CD4-positive, alpha-beta T cell (primary cell): ENCODE measurements at regions not wholly inside any gene's neighbourhood (a gene's known extent, or its start where the extent isn't known, plus 50 kb on each side); places are given as distances from the start of the nearest gene placed in this dataset.

Experiments used
- ATAC-seq: fragments of 200-7000 bp; cut with Tn5 transposase; one replicate; pipeline ENCODE4 v1.10.0; 2022; ENCODE audit warnings: mild to moderate bottlenecking; ENCODE audit not compliant: poor library complexity
- CTCF ChIA-PET: fragments of 350-600 bp; sonication (Branson Sonifier 250); formaldehyde crosslinking; loops from one replicate; lab custom pipeline; 2021; ENCODE audit warnings: antibody characterized with exemption, inconsistent platforms; lab: Charles Lee
- POLR2A ChIA-PET: fragments of 350-600 bp; sonication (Branson Sonifier 250); formaldehyde crosslinking; loops from one replicate; lab custom pipeline; 2021; ENCODE audit warnings: antibody characterized with exemption, inconsistent platforms; lab: Charles Lee
- DNase-seq, 14 experiments: peaks; one replicate each; pipeline ENCODE4 v3.0.0-alpha.2; 2013 to 2020; ENCODE audit warnings: mixed read lengths in 2 of 14
- H3K27ac ChIP-seq, 2 donors: one replicate each; pipeline versions ENCODE4 v1.5.1 to v1.7.0; 2013; ENCODE audit warnings: low read length in 2 of 2, low read depth in 1 of 2, mild to moderate bottlenecking in 1 of 2
- H3K27me3 ChIP-seq, 2 experiments: 1 replicate in 1 of 2; 2 replicates in 1 of 2; pipeline versions ENCODE4 v1.6.1 to v1.7.0; 2013; ENCODE audit warnings: low read length in 2 of 2, control low read depth in 1 of 2, mild to moderate bottlenecking in 1 of 2, moderate library complexity in 1 of 2; ENCODE audit not compliant: insufficient read depth in 2 of 2, control insufficient read depth in 1 of 2
- H3K36me3 ChIP-seq: one replicate; pipeline ENCODE4 v1.6.1; 2013; ENCODE audit warnings: low read length, control low read depth; ENCODE audit not compliant: insufficient read depth
- H3K4me1 ChIP-seq: one replicate; pipeline ENCODE4 v1.6.1; 2013; ENCODE audit warnings: low read length, control low read depth; ENCODE audit not compliant: insufficient read depth
- H3K4me3 ChIP-seq: one replicate; pipeline ENCODE4 v1.5.1; 2013; ENCODE audit warnings: mild to moderate bottlenecking, low read length, moderate library complexity
- H3K9me3 ChIP-seq, 2 experiments: 1 replicate in 1 of 2; 2 replicates in 1 of 2; pipeline versions ENCODE4 v1.6.1 to v1.7.0; 2013; ENCODE audit warnings: low read length in 2 of 2, mild to moderate bottlenecking in 2 of 2, control low read depth in 1 of 2, moderate library complexity in 1 of 2; ENCODE audit not compliant: control insufficient read depth in 1 of 2, insufficient read depth in 1 of 2
- H3K27ac Mint-ChIP-seq: one replicate; pipeline ENCODE4 v1.8.0; 2020; ENCODE audit warnings: mixed read lengths
- H3K27me3 Mint-ChIP-seq: one replicate; pipeline ENCODE4 v1.8.0; 2021; ENCODE audit warnings: mixed read lengths
- H3K36me3 Mint-ChIP-seq: one replicate; pipeline ENCODE4 v1.8.0; 2021; ENCODE audit warnings: low read depth, mixed read lengths
- H3K4me1 Mint-ChIP-seq: one replicate; pipeline ENCODE4 v1.8.0; 2021; ENCODE audit warnings: low read depth, mixed read lengths
- H3K4me3 Mint-ChIP-seq: one replicate; pipeline ENCODE4 v1.8.0; 2020; ENCODE audit warnings: mild to moderate bottlenecking, mixed read lengths
- H3K9me3 Mint-ChIP-seq: one replicate; pipeline ENCODE4 v1.8.0; 2020; ENCODE audit warnings: mixed read lengths
- intact Hi-C, 2 experiments: fragments of 100-400 bp; cut with DNase I in 1 of 2; cut with micrococcal nuclease in 1 of 2; formaldehyde crosslinking; loops; one replicate each; pipeline versions ENCODE4 v1.15.1 to v1.9.0; 2023 to 2025; cut with DNase I, micrococcal nuclease
- TF ChIP-seq, protein P1 (sequence below): fragments of 200-600 bp; IDR thresholded peaks from one replicate; pipeline ENCODE4 v1.8.0; 2022; ENCODE audit warnings: antibody characterized with exemption, mild to moderate bottlenecking

- no peak for ATAC-seq
- Mint-ChIP-seq H3K4me1 (no peaks in the 10 kb centered on the region), H3K27ac (no peak overlapping the region), H3K27me3 (no peaks in the 10 kb centered on the region), H3K9me3 (peaks cover 2% of the 10 kb centered on the region), H3K36me3 (no peaks in the 10 kb centered on the region), H3K4me3 (no peak overlapping the region)
- peaks cover 0 to 2% of the 10 kb centered on the region in 2 experiments for H3K9me3 ChIP-seq
- H3K36me3 ChIP-seq, result no peaks in the 10 kb centered on the region
- intact Hi-C loops, result no loop called here
- CTCF ChIA-PET, result no interaction called here
- POLR2A ChIA-PET, result no interaction called here
- DNase-seq, result no peak
- H3K4me1 ChIP-seq, result no peaks in the 10 kb centered on the region
- TF ChIP-seq, protein P1, sequence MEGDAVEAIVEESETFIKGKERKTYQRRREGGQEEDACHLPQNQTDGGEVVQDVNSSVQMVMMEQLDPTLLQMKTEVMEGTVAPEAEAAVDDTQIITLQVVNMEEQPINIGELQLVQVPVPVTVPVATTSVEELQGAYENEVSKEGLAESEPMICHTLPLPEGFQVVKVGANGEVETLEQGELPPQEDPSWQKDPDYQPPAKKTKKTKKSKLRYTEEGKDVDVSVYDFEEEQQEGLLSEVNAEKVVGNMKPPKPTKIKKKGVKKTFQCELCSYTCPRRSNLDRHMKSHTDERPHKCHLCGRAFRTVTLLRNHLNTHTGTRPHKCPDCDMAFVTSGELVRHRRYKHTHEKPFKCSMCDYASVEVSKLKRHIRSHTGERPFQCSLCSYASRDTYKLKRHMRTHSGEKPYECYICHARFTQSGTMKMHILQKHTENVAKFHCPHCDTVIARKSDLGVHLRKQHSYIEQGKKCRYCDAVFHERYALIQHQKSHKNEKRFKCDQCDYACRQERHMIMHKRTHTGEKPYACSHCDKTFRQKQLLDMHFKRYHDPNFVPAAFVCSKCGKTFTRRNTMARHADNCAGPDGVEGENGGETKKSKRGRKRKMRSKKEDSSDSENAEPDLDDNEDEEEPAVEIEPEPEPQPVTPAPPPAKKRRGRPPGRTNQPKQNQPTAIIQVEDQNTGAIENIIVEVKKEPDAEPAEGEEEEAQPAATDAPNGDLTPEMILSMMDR, result no peak
- H3K27ac ChIP-seq, result no peak overlapping the region
- no peak overlapping the region for H3K4me3 ChIP-seq
- H3K27me3 ChIP-seq, result no peaks in the 10 kb centered on the region
Observed at GRCh38 chr17:14482715-14483114, 181.8 kb downstream of the HS3ST3B1 start.

GRCh38 chr17:14481664-14482063 is 180.8 kb downstream of the HS3ST3B1 start:
- DNase-seq (no peak), ATAC-seq (no peak)
- H3K36me3 Mint-ChIP-seq, result no peaks in the 10 kb centered on the region
- no peak overlapping the region for H3K27ac Mint-ChIP-seq
- no peak overlapping the region for H3K27ac ChIP-seq
- ChIA-PET POLR2A (interaction anchor here (0.8 kb wide), 1 partner anchor 180 kb away, joined by 3 read pairs; the partner anchor contains the start of gene HS3ST3B1), CTCF (no interaction called here)
- H3K9me3 Mint-ChIP-seq, result peaks cover 2% of the 10 kb centered on the region
- intact Hi-C loops, result no loop called here
- H3K9me3 ChIP-seq, result peaks cover 0 to 2% of the 10 kb centered on the region in 2 experiments
- no peaks in the 10 kb centered on the region for H3K4me1 Mint-ChIP-seq
- H3K36me3 ChIP-seq, result no peaks in the 10 kb centered on the region
- H3K4me3 Mint-ChIP-seq, result no peak overlapping the region
- TF ChIP-seq, protein P1, result no peak
- no peak overlapping the region for H3K4me3 ChIP-seq
- H3K4me1 ChIP-seq, result no peaks in the 10 kb centered on the region
- H3K27me3 ChIP-seq, result no peaks in the 10 kb centered on the region
- H3K27me3 Mint-ChIP-seq, result no peaks in the 10 kb centered on the region

GRCh38 chr17:14474591-14474990 is 173.7 kb downstream of the HS3ST3B1 start:
- no peak overlapping the region for H3K4me3 Mint-ChIP-seq
- H3K36me3 Mint-ChIP-seq, result no peaks in the 10 kb centered on the region
- Histone ChIP-seq H3K9me3 (peaks cover 0 to 2% of the 10 kb centered on the region in 2 experiments), H3K4me3 (no peak overlapping the region), H3K27me3 (no peaks in the 10 kb centered on the region), H3K4me1 (no peaks in the 10 kb centered on the region), H3K27ac (no peak overlapping the region), H3K36me3 (no peaks in the 10 kb centered on the region)
- ChIA-PET CTCF (no interaction called here), POLR2A (no interaction called here)
- H3K27ac Mint-ChIP-seq, result no peak overlapping the region
- no peaks in the 10 kb centered on the region for H3K27me3 Mint-ChIP-seq
- H3K9me3 Mint-ChIP-seq, result no peaks in the 10 kb centered on the region
- TF ChIP-seq, protein P1, result no peak
- no peaks in the 10 kb centered on the region for H3K4me1 Mint-ChIP-seq
- no peak for ATAC-seq
- no peak for DNase-seq
- intact Hi-C loops, result no loop called here
